ENCODE measurements at regions not wholly inside any gene's neighbourhood (a gene's known extent, or its start where the extent isn't known, plus 50 kb on each side); places are given as distances from the start of the nearest gene placed in this dataset.

DNA sequence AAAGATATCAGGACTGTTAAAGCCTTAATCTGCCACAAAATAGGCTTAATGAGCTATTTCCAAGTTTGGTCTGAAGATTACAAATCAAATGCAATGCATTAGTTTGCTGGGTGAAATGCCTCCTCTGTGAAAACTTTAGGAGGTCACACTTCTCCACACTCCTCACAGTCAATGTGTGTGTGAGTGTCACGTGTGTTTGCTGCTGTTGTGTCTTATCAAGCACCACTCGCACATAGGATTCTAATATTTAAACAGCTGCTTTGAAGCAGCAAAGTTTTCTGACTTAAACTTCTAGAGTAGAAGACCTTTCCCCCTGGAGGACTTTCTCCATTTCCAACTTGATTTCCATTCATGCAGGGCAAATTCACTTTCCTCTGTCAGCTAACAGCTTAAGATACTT is 203.2 kb upstream of the PEX5L start:
- Histone ChIP-seq H3K4me1 (ENCODE audit: control insufficient read depth, insufficient read depth, low read length) (no peaks in the 10 kb centered on the region), H3K27me3 (ENCODE audit: control insufficient read depth, insufficient read depth, low read length) (no peaks in the 10 kb centered on the region), H3K36me3 (ENCODE audit: control insufficient read depth, insufficient read depth, low read length) (no peaks in the 10 kb centered on the region), H3K27ac (ENCODE audit: low read length) (no peak overlapping the region), H3K4me3 (ENCODE audit: low read length) (no peak overlapping the region), H3K9me3 (replicated peaks; ENCODE audit: control insufficient read depth, low read depth, low read length) (peaks cover 6% of the 10 kb centered on the region)
- no CpG with 5 or more reads among the region's 2 CpGs for WGBS (ENCODE audit: insufficient coverage)
- DNase-seq: no peak

DNA sequence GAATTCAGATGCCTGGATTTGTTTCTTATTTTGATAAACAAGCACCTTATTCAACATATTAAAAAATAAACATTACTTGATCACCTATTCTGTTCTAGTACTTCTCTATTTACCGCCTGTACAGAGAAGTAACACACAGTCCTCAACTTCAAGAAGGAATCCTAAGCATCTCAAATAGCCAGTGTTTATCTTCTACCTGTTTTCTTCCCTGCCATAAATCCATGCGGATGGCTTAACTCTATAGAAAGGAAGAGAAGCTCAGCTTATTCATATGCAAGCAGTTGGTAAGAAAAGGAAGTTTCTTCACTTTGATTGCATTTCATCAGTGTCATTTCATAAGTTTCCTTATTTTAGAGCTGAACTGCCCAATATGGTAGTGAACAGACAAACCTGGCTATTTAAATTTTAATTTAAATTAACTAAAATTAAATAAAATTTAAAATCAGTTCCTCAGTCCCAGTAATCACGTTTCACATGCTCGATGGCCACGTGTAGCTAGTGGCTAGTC is 210.0 kb upstream of the PEX5L start:
- H3K4me3 ChIP-seq (ENCODE audit: low read length): no peak overlapping the region
- no peak overlapping the region for H3K27ac ChIP-seq (ENCODE audit: low read length)
- H3K9me3 ChIP-seq (replicated peaks; ENCODE audit: control insufficient read depth, low read depth, low read length): no peaks in the 10 kb centered on the region
- no peak for DNase-seq
- no peaks in the 10 kb centered on the region for H3K4me1 ChIP-seq (ENCODE audit: control insufficient read depth, insufficient read depth, low read length)
- 80% methylated on average over 1 of the region's 5 CpGs for WGBS (ENCODE audit: insufficient coverage)
- no peaks in the 10 kb centered on the region for H3K27me3 ChIP-seq (ENCODE audit: control insufficient read depth, insufficient read depth, low read length)
- H3K36me3 ChIP-seq (ENCODE audit: control insufficient read depth, insufficient read depth, low read length): no peaks in the 10 kb centered on the region

DNA sequence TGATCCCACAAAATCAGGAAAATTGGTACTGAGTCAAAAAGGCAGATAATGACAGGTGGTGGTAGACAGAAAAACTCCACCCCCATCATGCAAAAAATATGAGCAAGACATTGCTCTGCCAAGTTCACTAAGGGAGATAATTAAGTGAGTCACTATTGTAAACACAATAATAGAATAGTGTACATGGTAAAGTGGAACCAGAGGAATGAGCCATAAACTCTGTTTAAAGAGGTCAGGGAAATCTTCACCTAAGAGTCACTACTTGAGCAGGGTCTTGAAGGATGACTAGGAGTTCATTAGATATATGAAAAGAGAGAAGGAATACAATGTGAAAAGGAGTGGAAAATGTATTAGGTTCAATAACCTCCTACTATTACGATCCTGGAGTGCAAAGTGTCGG is 213.4 kb upstream of the PEX5L start:
- H3K27me3 ChIP-seq (ENCODE audit: control insufficient read depth, insufficient read depth, low read length): no peaks in the 10 kb centered on the region
- no peaks in the 10 kb centered on the region for H3K36me3 ChIP-seq (ENCODE audit: control insufficient read depth, insufficient read depth, low read length)
- no peaks in the 10 kb centered on the region for H3K9me3 ChIP-seq (replicated peaks; ENCODE audit: control insufficient read depth, low read depth, low read length)
- WGBS (ENCODE audit: insufficient coverage): no CpG with 5 or more reads among the region's 2 CpGs
- no peak for DNase-seq
- H3K4me1 ChIP-seq (ENCODE audit: control insufficient read depth, insufficient read depth, low read length): no peaks in the 10 kb centered on the region
- no peak overlapping the region for H3K27ac ChIP-seq (ENCODE audit: low read length)
- H3K4me3 ChIP-seq (ENCODE audit: low read length): no peak overlapping the region

DNA sequence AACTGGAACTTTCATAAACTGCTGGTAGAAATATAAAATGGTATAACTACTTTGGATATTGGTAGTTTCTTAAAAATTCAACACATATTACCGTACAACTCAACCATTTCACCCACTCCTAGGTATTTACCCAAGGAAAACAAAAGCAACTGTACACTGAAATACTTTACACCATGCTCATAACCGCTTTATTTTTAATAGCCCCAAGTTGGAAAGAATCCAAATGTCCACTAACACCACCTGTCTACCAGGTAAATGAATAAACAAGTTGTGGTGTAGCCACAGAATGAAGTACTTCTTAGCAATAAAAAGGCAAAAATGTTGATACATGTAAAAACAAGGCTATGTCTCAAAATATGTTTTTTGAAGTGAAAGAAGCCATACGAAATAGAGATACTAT is 215.9 kb upstream of the PEX5L start:
- no CpG with 5 or more reads among the region's 3 CpGs for WGBS (ENCODE audit: insufficient coverage)

DNA sequence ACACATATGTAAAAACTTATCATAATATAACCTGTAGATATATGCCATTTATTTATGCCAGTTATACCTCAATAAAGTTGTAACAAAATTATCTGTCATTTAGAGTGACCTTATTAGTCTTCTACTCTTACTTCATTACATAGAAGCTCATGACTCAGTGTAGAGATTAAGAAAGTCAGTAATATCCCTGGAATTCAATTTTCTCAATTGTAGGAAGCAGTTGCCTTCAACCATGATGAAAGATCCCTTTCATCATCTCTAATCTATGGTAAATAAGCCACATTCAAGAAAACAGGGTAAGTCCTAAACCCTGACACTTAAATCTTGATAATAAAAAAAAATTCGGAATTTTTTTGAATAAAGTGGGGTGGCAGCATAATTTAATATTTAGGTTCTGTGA is 216.5 kb upstream of the PEX5L start:
- Histone ChIP-seq H3K4me1 (ENCODE audit: control insufficient read depth, insufficient read depth, low read length) (no peaks in the 10 kb centered on the region), H3K36me3 (ENCODE audit: control insufficient read depth, insufficient read depth, low read length) (no peaks in the 10 kb centered on the region), H3K27ac (ENCODE audit: low read length) (no peak overlapping the region), H3K4me3 (ENCODE audit: low read length) (no peak overlapping the region), H3K9me3 (replicated peaks; ENCODE audit: control insufficient read depth, low read depth, low read length) (no peaks in the 10 kb centered on the region), H3K27me3 (ENCODE audit: control insufficient read depth, insufficient read depth, low read length) (no peaks in the 10 kb centered on the region)
- WGBS (ENCODE audit: insufficient coverage): no CpG with 5 or more reads among the region's 1 CpG
- no peak for DNase-seq

More for the DNA sequence above, 215.9 kb upstream of the PEX5L start:
- Histone ChIP-seq H3K27ac (ENCODE audit: low read length) (no peak overlapping the region), H3K9me3 (replicated peaks; ENCODE audit: control insufficient read depth, low read depth, low read length) (no peaks in the 10 kb centered on the region), H3K4me1 (ENCODE audit: control insufficient read depth, insufficient read depth, low read length) (no peaks in the 10 kb centered on the region), H3K36me3 (ENCODE audit: control insufficient read depth, insufficient read depth, low read length) (no peaks in the 10 kb centered on the region), H3K4me3 (ENCODE audit: low read length) (no peak overlapping the region), H3K27me3 (ENCODE audit: control insufficient read depth, insufficient read depth, low read length) (no peaks in the 10 kb centered on the region)
- no peak for DNase-seq

DNA sequence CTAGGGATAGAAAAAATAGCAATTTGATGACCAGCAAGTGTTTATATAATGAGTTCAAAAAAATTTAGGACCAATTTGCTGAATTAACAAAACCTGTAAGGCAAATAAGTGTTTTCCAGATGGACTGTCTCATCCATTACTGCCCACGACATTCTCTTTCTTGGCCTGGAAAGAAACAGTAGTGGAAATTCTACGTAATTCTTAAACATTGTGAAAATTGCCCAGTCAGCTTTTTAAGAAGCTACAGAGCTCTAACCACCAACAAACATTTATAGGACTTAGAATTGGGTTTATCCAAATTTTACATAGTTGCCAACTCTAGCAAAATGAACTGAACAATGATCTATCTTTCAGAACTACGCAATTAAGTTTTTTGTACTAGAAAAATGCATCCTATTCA is 227.7 kb upstream of the PEX5L start:
- H3K4me1 ChIP-seq (ENCODE audit: control insufficient read depth, insufficient read depth, low read length): no peaks in the 10 kb centered on the region
- H3K27me3 ChIP-seq (ENCODE audit: control insufficient read depth, insufficient read depth, low read length): no peaks in the 10 kb centered on the region
- WGBS (ENCODE audit: insufficient coverage): no CpG with 5 or more reads among the region's 3 CpGs
- peak; percentile 5 for DNase-seq
- no peak overlapping the region for H3K4me3 ChIP-seq (ENCODE audit: low read length)
- peaks cover 2% of the 10 kb centered on the region for H3K9me3 ChIP-seq (replicated peaks; ENCODE audit: control insufficient read depth, low read depth, low read length)
- H3K27ac ChIP-seq (ENCODE audit: low read length): no peak overlapping the region
- H3K36me3 ChIP-seq (ENCODE audit: control insufficient read depth, insufficient read depth, low read length): no peaks in the 10 kb centered on the region

DNA sequence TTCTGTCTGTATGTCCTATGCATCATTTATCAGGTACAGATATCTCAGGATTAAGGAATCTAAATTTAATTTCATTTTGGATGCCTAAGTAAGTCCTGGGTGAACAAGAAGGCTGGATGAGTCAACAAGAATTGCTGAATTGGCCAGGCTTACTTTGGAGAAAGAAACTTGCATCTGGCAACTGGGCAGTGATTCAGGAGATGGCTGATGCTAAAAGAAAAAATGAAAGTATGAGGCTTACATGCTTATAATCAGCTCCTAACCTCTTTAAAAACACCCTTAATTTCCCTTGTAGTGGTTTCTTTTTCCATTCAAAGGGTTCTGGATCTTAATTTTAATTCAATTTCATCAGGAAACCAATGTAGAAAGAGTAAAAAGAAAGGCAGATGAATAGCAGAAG is 228.8 kb upstream of the PEX5L start:
- H3K27ac ChIP-seq (ENCODE audit: low read length): no peak overlapping the region
- H3K9me3 ChIP-seq (replicated peaks; ENCODE audit: control insufficient read depth, low read depth, low read length): peaks cover 2% of the 10 kb centered on the region
- DNase-seq: peak; percentile 4
- no peaks in the 10 kb centered on the region for H3K27me3 ChIP-seq (ENCODE audit: control insufficient read depth, insufficient read depth, low read length)
- H3K4me1 ChIP-seq (ENCODE audit: control insufficient read depth, insufficient read depth, low read length): no peaks in the 10 kb centered on the region
- no peaks in the 10 kb centered on the region for H3K36me3 ChIP-seq (ENCODE audit: control insufficient read depth, insufficient read depth, low read length)
- no peak overlapping the region for H3K4me3 ChIP-seq (ENCODE audit: low read length)

DNA sequence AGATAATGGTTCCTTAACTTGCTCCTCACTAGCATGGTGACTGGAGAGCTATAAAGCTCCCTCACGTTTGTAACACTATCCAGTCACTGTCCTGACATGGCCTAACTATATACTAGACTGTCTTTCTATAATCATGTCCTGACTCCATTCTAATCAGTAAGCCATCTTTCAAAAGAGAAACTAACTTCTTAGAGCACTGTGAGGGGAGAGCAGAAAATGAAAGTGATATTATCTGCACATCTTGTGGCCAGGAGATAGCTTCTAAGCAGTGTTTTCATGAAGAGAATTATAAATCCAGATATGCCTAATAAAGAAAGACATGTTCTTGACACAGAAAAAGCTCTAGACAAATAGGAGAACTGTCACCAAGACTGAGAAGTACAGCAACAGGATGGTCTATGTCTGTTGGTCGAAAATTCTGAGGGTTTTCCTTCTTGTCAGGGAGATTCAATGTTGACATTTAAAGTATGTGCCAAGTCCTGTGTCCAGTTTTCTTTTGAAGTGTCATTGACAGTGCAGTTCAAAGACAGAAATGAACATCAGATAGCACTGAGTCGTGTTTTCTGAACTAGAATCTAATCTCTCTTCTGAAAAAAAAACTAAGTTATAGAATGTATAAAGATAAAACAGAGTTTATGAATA is 230.6 kb upstream of the PEX5L start:
- Histone ChIP-seq H3K4me1 (ENCODE audit: control insufficient read depth, insufficient read depth, low read length) (no peaks in the 10 kb centered on the region), H3K27ac (ENCODE audit: low read length) (no peak overlapping the region), H3K36me3 (ENCODE audit: control insufficient read depth, insufficient read depth, low read length) (no peaks in the 10 kb centered on the region), H3K27me3 (ENCODE audit: control insufficient read depth, insufficient read depth, low read length) (no peaks in the 10 kb centered on the region), H3K9me3 (replicated peaks; ENCODE audit: control insufficient read depth, low read depth, low read length) (no peaks in the 10 kb centered on the region), H3K4me3 (ENCODE audit: low read length) (no peak overlapping the region)
- DNase-seq: no peak
- 63% methylated on average over 2 of the region's 3 CpGs for WGBS (ENCODE audit: insufficient coverage)

DNA sequence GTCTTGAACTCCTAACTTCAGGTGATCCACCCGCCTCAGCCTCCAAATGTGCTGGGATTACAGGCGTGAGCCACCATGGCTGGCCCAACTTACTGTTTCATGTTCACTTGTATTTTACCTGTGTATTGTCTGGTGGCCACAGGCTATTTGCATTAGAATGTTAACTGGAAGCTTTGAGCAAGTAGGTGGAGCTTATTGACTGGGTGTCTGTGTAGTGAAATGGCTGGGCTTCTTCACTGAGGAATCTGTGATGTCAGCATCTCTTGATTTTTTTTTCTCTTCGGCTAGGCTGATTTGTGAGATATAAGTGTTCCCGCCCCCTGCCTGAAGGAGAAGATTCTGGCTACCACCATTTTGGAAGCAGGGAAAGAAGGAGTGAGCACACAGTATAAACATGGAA is 237.8 kb upstream of the PEX5L start:
- H3K27ac ChIP-seq (ENCODE audit: low read length): no peak overlapping the region
- no peak overlapping the region for H3K4me3 ChIP-seq (ENCODE audit: low read length)
- H3K4me1 ChIP-seq (ENCODE audit: control insufficient read depth, insufficient read depth, low read length): no peaks in the 10 kb centered on the region
- no peaks in the 10 kb centered on the region for H3K9me3 ChIP-seq (replicated peaks; ENCODE audit: control insufficient read depth, low read depth, low read length)
- DNase-seq: no peak
- 83% methylated on average over 1 of the region's 4 CpGs for WGBS (ENCODE audit: insufficient coverage)
- no peaks in the 10 kb centered on the region for H3K36me3 ChIP-seq (ENCODE audit: control insufficient read depth, insufficient read depth, low read length)
- no peaks in the 10 kb centered on the region for H3K27me3 ChIP-seq (ENCODE audit: control insufficient read depth, insufficient read depth, low read length)

DNA sequence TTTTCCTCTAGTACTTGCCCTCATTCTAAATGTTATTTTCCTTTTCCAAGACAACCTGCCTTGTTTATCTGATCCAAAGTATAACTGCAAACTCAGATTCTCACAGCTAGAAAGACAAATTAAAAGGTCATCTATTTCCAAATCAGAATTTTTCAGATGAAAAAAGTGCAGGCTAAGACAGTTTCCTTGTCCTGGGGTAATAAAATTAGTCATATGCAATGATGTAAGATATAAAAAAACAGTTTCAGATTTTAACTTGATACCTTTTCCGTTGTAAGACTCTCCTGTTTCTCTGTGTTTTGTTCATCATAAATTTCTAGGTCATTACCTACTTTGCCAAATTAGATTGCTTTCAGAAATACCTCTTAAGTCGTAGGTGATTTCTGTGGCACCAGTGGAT is 238.4 kb upstream of the PEX5L start:
- DNase-seq: no peak
- no CpG with 5 or more reads among the region's 2 CpGs for WGBS (ENCODE audit: insufficient coverage)
- Histone ChIP-seq H3K4me3 (ENCODE audit: low read length) (no peak overlapping the region), H3K9me3 (replicated peaks; ENCODE audit: control insufficient read depth, low read depth, low read length) (no peaks in the 10 kb centered on the region), H3K27me3 (ENCODE audit: control insufficient read depth, insufficient read depth, low read length) (no peaks in the 10 kb centered on the region), H3K36me3 (ENCODE audit: control insufficient read depth, insufficient read depth, low read length) (no peaks in the 10 kb centered on the region), H3K4me1 (ENCODE audit: control insufficient read depth, insufficient read depth, low read length) (no peaks in the 10 kb centered on the region), H3K27ac (ENCODE audit: low read length) (no peak overlapping the region)

DNA sequence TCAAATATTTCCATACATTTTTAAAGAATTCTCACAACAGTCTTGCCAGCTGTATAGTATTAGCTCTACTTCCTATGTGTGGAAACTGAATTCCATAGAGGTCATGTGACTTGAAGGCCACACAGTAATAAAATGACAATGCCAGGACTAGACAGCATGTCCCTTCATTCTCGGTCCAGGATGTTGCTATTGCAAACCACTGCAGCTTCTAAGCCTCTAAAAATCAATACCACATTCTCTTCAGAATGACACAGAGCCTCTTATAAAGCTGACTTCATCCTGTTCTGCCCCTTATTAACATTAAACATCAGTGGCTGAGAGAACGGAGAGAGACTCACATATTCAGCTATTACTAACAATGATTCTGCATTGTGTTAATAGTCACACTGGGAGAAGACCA is 240.3 kb upstream of the PEX5L start:
- no peak overlapping the region for H3K27ac ChIP-seq (ENCODE audit: low read length)
- H3K4me1 ChIP-seq (ENCODE audit: control insufficient read depth, insufficient read depth, low read length): no peaks in the 10 kb centered on the region
- H3K27me3 ChIP-seq (ENCODE audit: control insufficient read depth, insufficient read depth, low read length): no peaks in the 10 kb centered on the region
- WGBS (ENCODE audit: insufficient coverage): no CpG with 5 or more reads among the region's 2 CpGs
- H3K9me3 ChIP-seq (replicated peaks; ENCODE audit: control insufficient read depth, low read depth, low read length): no peaks in the 10 kb centered on the region
- peak; percentile 2 for DNase-seq
- H3K36me3 ChIP-seq (ENCODE audit: control insufficient read depth, insufficient read depth, low read length): no peaks in the 10 kb centered on the region
- H3K4me3 ChIP-seq (ENCODE audit: low read length): no peak overlapping the region

Measured in muscle of leg (tissue), 3 donors.